ENCODE measurements at regions not wholly inside any gene's neighbourhood (a gene's known extent, or its start where the extent isn't known, plus 50 kb on each side); places are given as distances from the start of the nearest gene placed in this dataset.

DNA sequence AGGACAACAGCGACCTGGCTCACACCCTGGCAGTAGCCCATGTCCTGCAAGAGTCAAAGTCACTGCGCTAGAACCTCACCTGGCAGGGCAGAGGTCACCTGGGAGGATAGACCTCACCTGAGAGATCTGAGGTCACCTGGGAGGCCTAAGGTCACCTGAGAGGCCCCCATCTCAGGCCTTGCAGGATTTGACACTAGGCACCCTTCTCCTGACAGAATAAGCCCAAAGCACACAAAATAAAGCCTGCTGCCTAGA, 75.2 kb upstream of the SPTLC1 start:
- Mint-ChIP-seq H3K36me3 (ENCODE audit: low read depth) (no peaks in the 10 kb centered on the region), H3K9me3 (no peaks in the 10 kb centered on the region), H3K4me1 (peaks cover 5% of the 10 kb centered on the region), H3K27ac (no peak overlapping the region), H3K27me3 (peaks cover 19% of the 10 kb centered on the region), H3K4me3 (no peak overlapping the region)
- ATAC-seq (replicated peaks), result no peak

DNA sequence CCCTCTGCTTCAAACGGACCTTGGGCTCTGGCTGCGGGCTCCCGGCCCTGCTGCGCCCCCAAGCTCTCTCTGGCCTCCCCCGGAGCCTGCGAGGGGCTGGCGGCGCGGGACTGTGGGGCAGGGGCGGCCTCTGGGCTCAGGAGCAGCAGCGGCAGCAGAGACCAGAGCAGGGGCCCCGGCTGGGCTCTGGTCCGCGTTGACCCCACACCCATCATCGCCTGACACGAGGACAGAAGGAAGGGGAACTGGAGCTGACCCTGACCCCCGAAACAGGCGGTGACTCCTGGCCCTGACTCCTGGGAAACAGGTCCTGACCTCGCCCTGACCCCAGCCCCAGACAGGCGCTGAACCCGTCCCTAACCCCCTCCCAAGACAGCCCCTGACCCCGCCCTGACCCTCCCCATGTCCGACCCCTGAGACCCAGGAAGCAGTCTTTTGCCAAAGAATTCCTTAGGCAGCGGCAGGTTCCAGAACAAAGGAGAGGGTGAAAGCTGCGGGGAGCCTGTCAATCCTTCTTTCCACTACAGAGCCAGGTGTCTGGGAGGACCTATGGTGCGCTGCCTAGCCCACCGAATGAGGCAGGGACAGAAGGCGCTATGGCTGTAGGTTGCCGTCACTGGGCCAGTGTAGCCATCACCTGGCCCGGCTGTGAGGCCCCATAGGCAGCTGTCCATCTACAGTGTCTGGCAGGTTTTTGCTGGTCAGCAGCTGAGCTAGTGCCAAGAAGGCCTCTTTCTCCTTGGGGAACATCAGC, 74.7 kb upstream of the SPTLC1 start:
- H3K36me3 Mint-ChIP-seq (ENCODE audit: low read depth), result no peaks in the 10 kb centered on the region
- no peak overlapping the region for H3K27ac Mint-ChIP-seq
- peaks cover 19% of the 10 kb centered on the region for H3K27me3 Mint-ChIP-seq
- ATAC-seq (replicated peaks), result no peak
- H3K9me3 Mint-ChIP-seq, result no peaks in the 10 kb centered on the region
- peaks cover 5% of the 10 kb centered on the region for H3K4me1 Mint-ChIP-seq
- H3K4me3 Mint-ChIP-seq, result no peak overlapping the region

DNA sequence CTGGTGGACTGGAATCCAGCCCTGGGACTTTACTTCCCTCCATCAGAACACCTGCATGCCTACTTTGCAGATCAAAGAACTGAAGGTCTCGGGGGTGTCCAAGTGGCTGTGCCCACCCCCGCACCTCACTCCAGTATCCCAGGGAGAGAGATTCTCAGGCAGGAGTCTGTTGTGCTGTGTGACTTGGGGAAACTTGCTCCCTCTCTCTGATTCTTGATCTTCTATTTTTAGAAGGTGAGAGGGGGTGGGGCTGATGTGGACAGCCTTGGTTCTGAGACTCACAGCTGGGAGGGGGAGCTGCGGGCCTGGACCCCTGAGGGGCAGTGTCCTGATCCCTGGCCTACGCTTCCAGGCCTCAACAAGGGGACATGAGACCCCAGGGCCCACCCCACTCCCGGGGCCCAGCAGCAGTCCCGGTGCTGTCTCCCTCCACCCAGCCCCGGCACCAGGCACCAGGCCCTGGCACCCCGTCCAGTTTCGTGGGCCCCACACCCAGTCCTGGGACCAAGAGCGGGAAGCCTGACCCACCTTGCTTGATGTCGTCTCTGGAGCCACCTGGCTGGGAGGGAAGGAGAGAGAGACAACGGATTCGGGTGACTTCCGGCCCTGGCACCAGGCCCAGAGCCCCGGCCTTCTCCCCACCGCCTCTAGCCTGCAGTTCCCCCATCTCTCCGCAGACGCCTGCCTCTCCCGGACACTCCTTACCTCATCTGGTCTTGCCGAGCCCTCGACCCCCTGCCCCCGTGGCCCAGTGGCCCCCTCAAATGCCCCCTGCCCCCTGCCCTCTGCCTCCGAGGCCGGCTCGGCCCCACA, 74.0 kb upstream of the SPTLC1 start:
- Mint-ChIP-seq H3K27me3 (peaks cover 25% of the 10 kb centered on the region), H3K4me1 (peaks cover 5% of the 10 kb centered on the region), H3K36me3 (ENCODE audit: low read depth) (no peaks in the 10 kb centered on the region), H3K9me3 (no peaks in the 10 kb centered on the region), H3K27ac (no peak overlapping the region), H3K4me3 (no peak overlapping the region)
- ATAC-seq (replicated peaks), result no peak

DNA sequence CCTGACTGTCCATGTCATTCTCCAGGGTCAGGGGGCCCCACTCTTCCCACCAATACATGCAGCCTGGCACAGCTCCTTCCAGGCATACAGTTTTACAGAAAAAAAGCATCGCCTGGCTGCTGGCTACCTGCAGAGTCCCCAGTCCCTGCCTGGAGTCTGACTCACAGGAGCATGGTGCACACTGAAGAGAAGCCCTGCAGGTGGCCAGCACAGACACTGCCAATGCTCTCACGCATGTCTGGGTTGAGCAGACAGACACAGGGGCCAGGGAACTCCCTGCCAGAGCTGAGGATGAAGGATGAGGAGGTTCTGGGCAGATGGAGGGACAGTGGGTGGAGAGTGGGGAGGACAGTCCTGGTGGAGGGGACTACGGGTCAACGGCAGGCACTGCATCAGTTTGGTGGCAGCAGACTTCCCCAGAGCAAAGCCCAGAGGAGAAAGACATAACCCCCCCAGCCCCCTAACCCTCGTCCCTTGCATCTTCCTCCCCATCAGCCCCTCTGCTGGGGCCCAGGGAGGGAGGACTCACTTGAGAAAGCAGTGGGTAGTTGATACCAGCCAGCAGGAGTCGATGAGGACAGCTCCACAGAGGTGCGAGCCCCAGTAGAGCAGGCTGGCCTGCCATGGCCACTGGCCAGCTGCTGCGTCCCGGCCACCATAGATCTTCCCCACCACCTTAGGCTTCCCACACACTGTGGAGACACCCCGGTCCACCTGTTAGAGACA, 72.9 kb upstream of the SPTLC1 start:
- no peaks in the 10 kb centered on the region for H3K9me3 Mint-ChIP-seq
- H3K4me1 Mint-ChIP-seq, result peaks cover 5% of the 10 kb centered on the region
- no peak overlapping the region for H3K27ac Mint-ChIP-seq
- H3K4me3 Mint-ChIP-seq, result no peak overlapping the region
- H3K36me3 Mint-ChIP-seq (ENCODE audit: low read depth), result no peaks in the 10 kb centered on the region
- H3K27me3 Mint-ChIP-seq, result peaks cover 27% of the 10 kb centered on the region
- no peak for ATAC-seq (replicated peaks)

DNA sequence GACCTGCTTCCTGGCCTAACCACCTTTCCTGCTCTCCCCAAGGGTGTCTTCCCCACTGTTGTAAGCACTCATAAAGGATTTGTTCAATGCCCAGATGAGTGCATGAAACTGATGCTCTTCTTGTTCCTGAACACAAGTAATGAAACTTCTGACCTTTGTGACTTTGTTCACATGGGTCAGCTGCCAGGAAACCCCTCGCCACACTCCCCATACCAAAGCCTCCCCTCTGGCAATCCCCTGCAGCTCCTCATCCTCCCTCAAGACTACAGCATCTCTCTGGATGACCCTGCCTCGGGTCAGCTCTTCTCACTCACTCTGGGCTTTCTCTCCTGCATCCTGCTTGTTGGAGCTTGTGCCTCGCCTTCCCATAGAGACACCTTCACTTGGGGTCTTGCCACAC, 72.2 kb upstream of the SPTLC1 start:
- Mint-ChIP-seq H3K4me1 (peaks cover 5% of the 10 kb centered on the region), H3K27ac (no peak overlapping the region), H3K36me3 (ENCODE audit: low read depth) (no peaks in the 10 kb centered on the region), H3K9me3 (no peaks in the 10 kb centered on the region), H3K4me3 (no peak overlapping the region), H3K27me3 (peaks cover 22% of the 10 kb centered on the region)
- no peak for ATAC-seq (replicated peaks)

DNA sequence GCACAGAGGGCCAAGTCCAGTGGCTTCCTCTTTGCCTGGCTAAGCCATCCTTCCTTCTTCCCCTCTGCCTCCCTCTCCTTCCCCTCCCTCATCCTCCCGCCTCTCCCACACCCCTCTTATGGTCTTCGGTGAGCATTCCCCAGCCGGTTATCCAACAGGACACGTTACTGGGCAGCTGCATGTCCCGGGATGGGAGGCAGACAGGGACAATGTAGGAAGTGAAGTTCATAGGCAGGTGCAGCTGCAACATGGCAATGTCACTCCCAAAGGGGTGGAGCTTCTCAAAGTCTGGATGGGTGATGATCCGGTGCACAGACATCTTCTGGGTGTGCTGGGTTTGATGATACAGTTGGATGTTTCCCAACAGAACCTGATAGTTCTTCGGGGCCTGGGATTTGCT, 71.4 kb upstream of the SPTLC1 start:
- peaks cover 22% of the 10 kb centered on the region for H3K27me3 Mint-ChIP-seq
- no peak overlapping the region for H3K27ac Mint-ChIP-seq
- H3K9me3 Mint-ChIP-seq, result no peaks in the 10 kb centered on the region
- ATAC-seq (replicated peaks), result no peak
- H3K4me3 Mint-ChIP-seq, result no peak overlapping the region
- H3K4me1 Mint-ChIP-seq, result peaks cover 5% of the 10 kb centered on the region
- H3K36me3 Mint-ChIP-seq (ENCODE audit: low read depth), result no peaks in the 10 kb centered on the region

DNA sequence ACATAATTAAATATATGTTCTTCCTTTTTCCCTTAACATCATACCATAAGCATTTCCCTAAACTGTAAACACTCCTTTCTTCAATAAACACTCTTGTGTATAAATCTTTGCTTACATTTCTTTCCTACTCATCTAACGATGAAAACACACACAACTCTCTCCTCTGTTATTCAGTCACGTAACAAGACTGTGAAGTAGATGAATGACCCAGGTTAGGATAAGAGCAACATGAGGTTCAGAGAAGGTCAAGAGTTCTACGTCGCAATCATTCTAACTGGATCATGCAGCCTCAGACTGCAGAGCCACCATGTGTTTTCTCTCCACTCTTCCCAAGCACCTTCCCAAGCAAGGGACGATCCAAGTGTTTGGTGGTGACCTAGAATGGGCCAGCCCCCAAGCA, 70.5 kb upstream of the SPTLC1 start:
- Mint-ChIP-seq H3K27ac (no peak overlapping the region), H3K4me3 (no peak overlapping the region), H3K9me3 (no peaks in the 10 kb centered on the region), H3K27me3 (peaks cover 22% of the 10 kb centered on the region), H3K4me1 (peaks cover 5% of the 10 kb centered on the region), H3K36me3 (ENCODE audit: low read depth) (no peaks in the 10 kb centered on the region)
- no peak for ATAC-seq (replicated peaks)

DNA sequence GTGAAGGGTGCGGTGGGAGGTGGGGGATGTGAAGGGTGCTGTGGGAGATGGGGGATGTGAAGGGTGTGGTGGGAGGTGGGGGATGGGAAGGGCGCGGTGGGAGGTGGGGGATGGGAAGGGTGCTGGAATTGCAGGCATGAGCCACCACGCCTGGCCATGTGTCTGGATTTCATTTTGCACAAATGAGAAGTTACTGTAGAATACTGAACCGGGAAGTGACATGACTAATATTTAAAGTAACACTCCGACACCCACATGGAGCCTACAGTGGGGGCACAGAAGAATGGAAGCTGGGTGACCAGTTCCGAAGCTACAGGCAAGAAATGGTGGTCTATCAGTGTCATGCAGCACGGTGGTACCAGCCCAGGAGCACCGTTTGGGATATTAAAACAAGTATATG, 69.9 kb upstream of the SPTLC1 start:
- no peak overlapping the region for H3K27ac Mint-ChIP-seq
- peaks cover 22% of the 10 kb centered on the region for H3K27me3 Mint-ChIP-seq
- H3K4me3 Mint-ChIP-seq, result no peak overlapping the region
- no peaks in the 10 kb centered on the region for H3K36me3 Mint-ChIP-seq (ENCODE audit: low read depth)
- no peak for ATAC-seq (replicated peaks)
- H3K4me1 Mint-ChIP-seq, result peaks cover 5% of the 10 kb centered on the region
- H3K9me3 Mint-ChIP-seq, result no peaks in the 10 kb centered on the region

DNA sequence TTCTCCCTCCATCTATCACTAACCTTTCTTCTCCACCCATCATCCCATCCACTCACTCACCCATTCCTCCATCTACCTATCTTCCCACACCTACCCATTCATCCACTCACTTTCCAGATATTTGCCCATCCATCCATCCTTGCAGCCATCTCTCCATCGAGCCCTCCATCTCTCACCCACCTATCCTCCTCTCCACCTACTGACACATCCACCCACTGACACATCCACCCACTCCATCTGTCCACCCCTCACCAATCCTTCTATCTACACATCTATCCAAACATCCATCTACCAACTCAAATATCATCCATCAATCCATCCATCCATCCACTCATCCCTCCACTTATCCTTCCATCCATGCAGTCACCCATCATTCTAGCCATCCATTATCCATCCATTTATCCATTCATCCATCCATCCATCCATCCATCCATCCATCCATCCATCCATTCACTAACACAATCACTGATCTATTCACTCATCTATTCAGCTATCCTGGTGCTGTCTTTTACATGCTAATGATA, 68.9 kb upstream of the SPTLC1 start:
- no peak overlapping the region for H3K27ac Mint-ChIP-seq
- H3K36me3 Mint-ChIP-seq (ENCODE audit: low read depth), result no peaks in the 10 kb centered on the region
- no peaks in the 10 kb centered on the region for H3K9me3 Mint-ChIP-seq
- ATAC-seq (replicated peaks), result no peak
- H3K27me3 Mint-ChIP-seq, result peaks cover 22% of the 10 kb centered on the region
- no peak overlapping the region for H3K4me3 Mint-ChIP-seq
- H3K4me1 Mint-ChIP-seq, result peaks cover 5% of the 10 kb centered on the region

DNA sequence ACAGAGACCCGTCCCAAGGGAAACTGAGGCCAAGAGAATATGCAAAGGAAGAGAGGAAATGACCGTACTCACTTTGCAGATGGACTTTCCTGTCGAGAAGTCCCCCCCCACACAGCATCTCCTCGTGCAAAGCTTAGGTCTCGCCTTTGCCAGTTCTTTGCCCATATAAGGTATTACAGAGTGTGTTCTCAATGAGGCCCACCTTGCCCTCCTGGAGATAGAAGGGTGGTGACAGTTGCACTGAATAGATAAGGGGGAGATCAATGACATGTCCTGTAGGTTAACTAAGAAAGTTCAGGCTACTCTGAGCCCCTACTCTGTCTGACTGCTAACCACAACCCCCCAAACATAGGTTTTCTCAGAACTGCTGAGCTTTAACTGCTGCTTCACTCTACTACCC, 68.2 kb upstream of the SPTLC1 start:
- no peak overlapping the region for H3K27ac Mint-ChIP-seq
- H3K9me3 Mint-ChIP-seq, result no peaks in the 10 kb centered on the region
- peaks cover 22% of the 10 kb centered on the region for H3K27me3 Mint-ChIP-seq
- H3K36me3 Mint-ChIP-seq (ENCODE audit: low read depth), result no peaks in the 10 kb centered on the region
- ATAC-seq (replicated peaks), result no peak
- H3K4me1 Mint-ChIP-seq, result peaks cover 5% of the 10 kb centered on the region
- H3K4me3 Mint-ChIP-seq, result no peak overlapping the region

DNA sequence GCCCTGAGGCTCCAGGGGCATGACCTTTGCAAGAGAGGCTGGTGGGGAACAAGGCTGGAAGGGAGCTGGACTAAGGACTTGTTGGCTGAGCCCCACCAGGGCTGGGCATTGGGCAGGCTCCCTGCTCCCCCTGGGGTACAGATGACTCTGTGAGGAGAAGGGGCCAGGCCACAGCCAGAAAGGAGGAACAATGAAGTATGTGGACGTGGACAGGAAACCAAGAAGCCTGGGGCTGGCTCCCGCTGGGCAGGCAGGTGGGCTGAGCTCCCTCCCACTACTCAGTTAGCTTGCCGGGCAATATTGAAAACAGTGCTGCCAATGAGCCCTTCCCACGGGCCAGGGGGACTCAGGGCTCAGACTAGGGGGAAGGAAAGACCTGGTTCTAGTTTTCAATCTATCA, 66.1 kb upstream of the SPTLC1 start:
- Mint-ChIP-seq H3K9me3 (no peaks in the 10 kb centered on the region), H3K27ac (no peak overlapping the region), H3K27me3 (peaks cover 16% of the 10 kb centered on the region), H3K4me3 (no peak overlapping the region), H3K36me3 (ENCODE audit: low read depth) (no peaks in the 10 kb centered on the region), H3K4me1 (no peaks in the 10 kb centered on the region)
- no peak for ATAC-seq (replicated peaks)

DNA sequence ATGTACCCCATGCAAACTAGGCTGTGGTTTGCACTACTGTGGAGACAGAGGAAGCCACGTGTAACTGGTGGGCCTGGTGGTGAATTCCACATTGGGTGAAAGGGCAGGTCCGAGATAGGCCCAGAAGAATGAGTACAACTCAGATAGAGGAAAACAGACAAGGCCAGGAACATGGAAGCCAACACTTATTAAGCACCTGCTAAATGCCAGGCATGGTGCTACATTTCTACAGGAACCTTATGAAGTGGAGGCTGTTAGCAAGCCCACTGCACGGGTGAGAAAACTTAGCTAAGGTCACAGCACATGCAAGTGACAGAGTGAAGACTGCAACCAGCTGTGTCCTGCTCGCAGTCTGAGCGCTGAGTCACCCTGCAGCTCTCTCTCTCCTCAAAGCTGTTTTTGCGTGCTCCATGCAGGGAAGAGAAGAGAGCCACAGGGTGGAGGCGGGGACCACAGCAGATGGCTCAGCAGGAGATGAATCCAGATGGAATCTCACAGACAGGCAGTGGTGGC, 65.5 kb upstream of the SPTLC1 start:
- no peak for ATAC-seq (replicated peaks)
- H3K9me3 Mint-ChIP-seq, result no peaks in the 10 kb centered on the region
- no peaks in the 10 kb centered on the region for H3K36me3 Mint-ChIP-seq (ENCODE audit: low read depth)
- H3K4me3 Mint-ChIP-seq, result no peak overlapping the region
- H3K27me3 Mint-ChIP-seq, result peaks cover 15% of the 10 kb centered on the region
- H3K27ac Mint-ChIP-seq, result no peak overlapping the region
- H3K4me1 Mint-ChIP-seq, result no peaks in the 10 kb centered on the region

DNA sequence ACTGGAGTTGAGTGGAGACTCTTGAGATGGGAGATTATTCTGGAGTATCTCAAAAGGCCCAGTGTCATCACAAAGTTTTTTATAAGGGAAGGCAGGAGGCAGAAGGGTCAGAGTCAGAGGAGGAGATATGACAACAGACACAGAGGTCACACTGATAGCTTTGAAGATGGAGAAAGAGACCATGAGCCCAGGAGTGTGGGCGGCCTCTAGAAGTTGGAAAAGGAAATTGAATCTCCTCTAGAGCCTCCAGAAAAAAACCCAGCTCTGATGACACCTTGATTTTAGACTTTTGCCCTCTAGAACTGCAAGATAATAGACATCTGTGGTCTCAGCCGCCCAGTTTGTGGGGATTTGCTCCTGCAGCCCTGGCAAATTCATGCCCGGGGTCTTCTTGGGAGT, 64.8 kb upstream of the SPTLC1 start:
- H3K4me3 Mint-ChIP-seq, result no peak overlapping the region
- H3K36me3 Mint-ChIP-seq (ENCODE audit: low read depth), result no peaks in the 10 kb centered on the region
- H3K27ac Mint-ChIP-seq, result no peak overlapping the region
- H3K4me1 Mint-ChIP-seq, result no peaks in the 10 kb centered on the region
- no peak for ATAC-seq (replicated peaks)
- peaks cover 13% of the 10 kb centered on the region for H3K27me3 Mint-ChIP-seq
- no peaks in the 10 kb centered on the region for H3K9me3 Mint-ChIP-seq

DNA sequence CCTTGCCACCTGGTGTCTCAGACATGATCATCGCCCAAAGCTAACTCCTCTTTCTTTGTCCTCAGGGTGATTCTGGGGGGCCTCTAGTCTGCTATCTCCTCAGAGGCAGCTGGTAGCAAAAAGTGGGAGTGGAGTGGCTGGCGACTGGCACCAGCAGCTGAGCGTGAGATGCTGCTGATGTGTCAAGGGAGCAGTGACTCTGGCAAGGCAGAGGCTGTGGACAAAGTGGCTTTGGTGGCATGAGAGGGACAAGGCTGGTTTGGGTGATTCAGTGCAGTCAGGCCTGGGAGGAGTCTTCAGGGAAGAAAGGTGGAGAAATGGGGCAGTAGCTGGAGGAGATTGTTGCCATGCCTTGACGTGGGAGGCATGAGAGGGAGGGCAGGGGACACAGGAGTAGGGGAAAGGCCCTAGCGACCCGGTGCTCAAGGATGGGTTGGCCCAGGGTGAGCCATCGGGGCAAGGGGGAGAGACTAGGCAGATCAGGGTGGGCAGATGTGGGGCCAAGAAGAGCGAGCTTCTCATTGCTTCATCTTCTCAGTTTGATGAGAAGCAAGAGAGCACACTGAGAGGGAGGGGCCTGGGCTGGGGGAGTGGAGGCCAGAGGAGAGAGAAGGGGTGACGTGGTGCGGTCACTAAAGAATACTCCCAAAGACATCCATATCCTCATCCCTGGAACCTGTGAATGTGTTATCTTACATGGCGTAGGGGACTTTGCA, 64.2 kb upstream of the SPTLC1 start:
- Mint-ChIP-seq H3K27ac (no peak overlapping the region), H3K27me3 (peaks cover 10% of the 10 kb centered on the region), H3K9me3 (no peaks in the 10 kb centered on the region), H3K4me1 (no peaks in the 10 kb centered on the region), H3K4me3 (no peak overlapping the region), H3K36me3 (ENCODE audit: low read depth) (no peaks in the 10 kb centered on the region)
- ATAC-seq (replicated peaks), result no peak

All from activated T-helper 17 cell treated with anti-CD3 and anti-CD28 coated beads, Interleukin-2, amount 50 U/mL, for 72 hours (primary cell).